Colonic mucosa (tissue), 4 donors: ENCODE measurements at regions not wholly inside any gene's neighbourhood (a gene's known extent, or its start where the extent isn't known, plus 50 kb on each side); places are given as distances from the start of the nearest gene placed in this dataset.
"Not testable (repeated sequence)": the region's sequence is repeated elsewhere in the genome, so short reads cannot be mapped to it uniquely, and the experiment has no call there.

Source experiments
- DNase-seq: peaks from one replicate; pipeline ENCODE4 v3.0.0-alpha.2; 2020
- H3K27ac ChIP-seq: fragments of 200-600 bp; one replicate; pipeline ENCODE4 v1.8.0; 2021
- H3K27me3 ChIP-seq: fragments of 200-600 bp; one replicate; pipeline ENCODE4 v1.8.0; 2021
- H3K36me3 ChIP-seq: fragments of 200-600 bp; one replicate; pipeline ENCODE4 v1.8.0; 2021
- H3K4me1 ChIP-seq: fragments of 200-600 bp; one replicate; pipeline ENCODE4 v1.8.0; 2021; ENCODE audit warnings: mild to moderate bottlenecking
- H3K4me3 ChIP-seq: fragments of 200-600 bp; one replicate; pipeline ENCODE4 v1.8.0; 2021
- H3K9ac ChIP-seq, 2 donors: one replicate each; pipeline ENCODE4 v1.7.0; 2013; ENCODE audit warnings: control low read depth in 2 of 2, low read depth in 2 of 2, low read length in 2 of 2
- H3K9me3 ChIP-seq: fragments of 200-600 bp; one replicate; pipeline ENCODE4 v1.8.0; 2021
- CTCF ChIP-seq: fragments of 200-600 bp; IDR thresholded peaks from one replicate; pipeline ENCODE4 v1.8.0; 2022; ENCODE audit warnings: antibody characterized with exemption, mild to moderate bottlenecking
- intact Hi-C: fragments of 100-400 bp; cut with DNase I; formaldehyde crosslinking; loops from one replicate; pipeline ENCODE4 v1.14.1; 2022
- donor health status: healthy.
- donor health status: DM: no; HTN: no; CAD: no.
- donor health status: DM: no; HTN: no; CAD: no.

GRCh38 chr4:116110713-116111112, 974.7 kb downstream of the TRAM1L1 start:
- Histone ChIP-seq H3K27me3 (no peaks in the 10 kb centered on the region), H3K9ac (no peak overlapping the region), H3K4me3 (no peak overlapping the region), H3K9me3 (no peaks in the 10 kb centered on the region), H3K36me3 (no peaks in the 10 kb centered on the region), H3K4me1 (no peaks in the 10 kb centered on the region), H3K27ac (no peak overlapping the region)
- TF ChIP-seq CTCF: no peak
- intact Hi-C loops: no loop called here
- no peak for DNase-seq

GRCh38 chr4:116108606-116109005, 976.8 kb downstream of the TRAM1L1 start:
- intact Hi-C loops: no loop called here
- H3K9me3 ChIP-seq: no peaks in the 10 kb centered on the region
- no peak overlapping the region for H3K9ac ChIP-seq
- H3K4me1 ChIP-seq: no peaks in the 10 kb centered on the region
- no peak overlapping the region for H3K27ac ChIP-seq
- H3K27me3 ChIP-seq: no peaks in the 10 kb centered on the region
- H3K36me3 ChIP-seq: no peaks in the 10 kb centered on the region
- no peak overlapping the region for H3K4me3 ChIP-seq
- DNase-seq: no peak
- no peak for TF ChIP-seq CTCF

GRCh38 chr4:116101321-116101720, 984.1 kb downstream of the TRAM1L1 start:
- intact Hi-C loops: no loop called here
- H3K4me3 ChIP-seq: no peak overlapping the region
- H3K27ac ChIP-seq: no peak overlapping the region
- DNase-seq: no peak
- no peak for TF ChIP-seq CTCF
- H3K4me1 ChIP-seq: no peaks in the 10 kb centered on the region
- no peaks in the 10 kb centered on the region for H3K27me3 ChIP-seq
- no peaks in the 10 kb centered on the region for H3K36me3 ChIP-seq
- H3K9ac ChIP-seq: no peak overlapping the region
- no peaks in the 10 kb centered on the region for H3K9me3 ChIP-seq

GRCh38 chr4:116099596-116099995, 985.8 kb downstream of the TRAM1L1 start:
- intact Hi-C loops: no loop called here
- H3K36me3 ChIP-seq: no peaks in the 10 kb centered on the region

GRCh38 chr4:116097353-116097752, 983.9 kb upstream of the NDST4 start:
- H3K27me3 ChIP-seq, DNase-seq, intact Hi-C loops, H3K4me3 ChIP-seq, H3K4me1 ChIP-seq, H3K27ac ChIP-seq, H3K9ac ChIP-seq, H3K36me3 ChIP-seq, H3K9me3 ChIP-seq: not testable (repeated sequence)

More at GRCh38 chr4:116099596-116099995, 985.8 kb downstream of the TRAM1L1 start:
- Histone ChIP-seq H3K4me3 (no peak overlapping the region), H3K4me1 (no peaks in the 10 kb centered on the region), H3K9me3 (no peaks in the 10 kb centered on the region), H3K27me3 (no peaks in the 10 kb centered on the region), H3K9ac (no peak overlapping the region), H3K27ac (no peak overlapping the region)
- no peak for DNase-seq
- no peak for TF ChIP-seq CTCF

GRCh38 chr4:116092961-116093360, 979.5 kb upstream of the NDST4 start:
- H3K4me3 ChIP-seq: no peak overlapping the region
- H3K36me3 ChIP-seq: no peaks in the 10 kb centered on the region
- no peaks in the 10 kb centered on the region for H3K4me1 ChIP-seq
- H3K9me3 ChIP-seq: no peaks in the 10 kb centered on the region
- no peak overlapping the region for H3K27ac ChIP-seq
- intact Hi-C loops: no loop called here
- TF ChIP-seq CTCF: no peak
- H3K9ac ChIP-seq: no peak overlapping the region
- no peak for DNase-seq
- H3K27me3 ChIP-seq: no peaks in the 10 kb centered on the region
